B cell (primary cell): ENCODE measurements at regions not wholly inside any gene's neighbourhood (a gene's known extent, or its start where the extent isn't known, plus 50 kb on each side); places are given as distances from the start of the nearest gene placed in this dataset.
"Not testable (repeated sequence)": the region's sequence is repeated elsewhere in the genome, so short reads cannot be mapped to it uniquely, and the experiment has no call there.

ENCODE experiments used
- ATAC-seq: fragments of 200-7000 bp; cut with Tn5 transposase; one replicate; pipeline ENCODE4 v1.10.0; 2021; ENCODE audit warnings: low read depth, mild to moderate bottlenecking, moderate number of reproducible peaks, moderate library complexity
- CTCF ChIA-PET: fragments of 350-600 bp; sonication (Branson Sonifier 250); formaldehyde crosslinking; loops from one replicate; lab custom pipeline; 2021; ENCODE audit warnings: antibody characterized with exemption, inconsistent platforms; lab: Charles Lee
- POLR2A ChIA-PET: fragments of 350-600 bp; sonication (Branson Sonifier 250); formaldehyde crosslinking; loops from one replicate; lab custom pipeline; 2021; ENCODE audit warnings: antibody characterized with exemption; lab: Charles Lee
- DNase-seq: peaks from one replicate; pipeline ENCODE4 v3.0.0; 2013
- H2AFZ ChIP-seq: 2 replicates; pipeline ENCODE4 v1.6.1; 2012; ENCODE audit warnings: mild to moderate bottlenecking, low read depth, low read length; ENCODE audit not compliant: insufficient read depth, poor library complexity, severe bottlenecking
- H3K27ac ChIP-seq, 2 donors: 1 replicate in 1 of 2; 2 replicates in 1 of 2; pipeline ENCODE4 v1.5.1; 2012 to 2013; ENCODE audit warnings: low read length in 2 of 2, mild to moderate bottlenecking in 2 of 2, moderate library complexity in 1 of 2
- H3K27me3 ChIP-seq, 4 experiments: fragments of 200-600 bp in 1 of 4; sonication (generic) in 1 of 4; replicated peaks in 1 of 4; 1 replicate in 2 of 4; 2 replicates in 2 of 4; pipeline versions ENCODE4 v1.6.1 to v1.7.0; 2013 to 2016; ENCODE audit warnings: low read length in 3 of 4, mild to moderate bottlenecking in 2 of 4, mixed read lengths in 1 of 4, moderate library complexity in 1 of 4; ENCODE audit not compliant: insufficient read depth in 4 of 4, control insufficient read depth in 3 of 4; ENCODE audit errors: control extremely low read depth in 1 of 4
- H3K36me3 ChIP-seq, 2 experiments: replicated peaks in 1 of 2; 1 replicate in 1 of 2; 2 replicates in 1 of 2; pipeline versions ENCODE4 v1.6.1 to v1.7.1; 2013; ENCODE audit warnings: low read length in 1 of 2; ENCODE audit not compliant: insufficient read depth in 2 of 2, control insufficient read depth in 1 of 2; ENCODE audit errors: control extremely low read depth in 1 of 2, extremely low read depth in 1 of 2
- H3K4me1 ChIP-seq, 2 donors: fragments of 200-600 bp in 1 of 2; sonication (generic) in 1 of 2; 1 replicate in 1 of 2; 2 replicates in 1 of 2; pipeline versions ENCODE4 v1.5.1 to v1.6.1; 2013 to 2017; ENCODE audit warnings: low read length in 2 of 2; ENCODE audit not compliant: control insufficient read depth in 2 of 2, insufficient read depth in 2 of 2
- H3K4me2 ChIP-seq: replicated peaks from 2 replicates; pipeline ENCODE3; 2012; ENCODE audit warnings: mild to moderate bottlenecking, low read depth, low read length; ENCODE audit not compliant: poor library complexity, severe bottlenecking
- H3K4me3 ChIP-seq, 5 experiments: fragments of 200-600 bp in 1 of 5; sonication (generic) in 1 of 5; 1 replicate in 3 of 5; 2 replicates in 2 of 5; pipeline versions ENCODE4 v1.5.1 to v1.7.0; 2011 to 2016; ENCODE audit warnings: low read length in 4 of 5, mild to moderate bottlenecking in 4 of 5, low read depth in 2 of 5, control low read depth in 1 of 5, moderate library complexity in 1 of 5; ENCODE audit not compliant: insufficient read depth in 1 of 5; ENCODE audit errors: control extremely low read depth in 1 of 5, extremely low read depth in 1 of 5
- H3K79me2 ChIP-seq: fragments of 200-600 bp; sonication (generic); one replicate; pipeline ENCODE4 v1.6.0; 2016; ENCODE audit warnings: low read length; ENCODE audit not compliant: control insufficient read depth, insufficient read depth
- H3K9ac ChIP-seq: fragments of 200-600 bp; sonication (generic); 2 replicates; pipeline ENCODE4 v1.6.1; 2017; ENCODE audit warnings: mild to moderate bottlenecking, low read length, moderate library complexity
- H3K9me3 ChIP-seq, 3 donors: one replicate each; pipeline versions ENCODE4 v1.6.1 to v1.7.1; 2013; ENCODE audit warnings: low read length in 2 of 3; ENCODE audit not compliant: control insufficient read depth in 2 of 3, insufficient read depth in 1 of 3; ENCODE audit errors: control extremely low read depth in 1 of 3
- H4K20me1 ChIP-seq: 2 replicates; pipeline ENCODE4 v1.6.0; 2012; ENCODE audit warnings: mild to moderate bottlenecking, low read length; ENCODE audit not compliant: insufficient read depth, control insufficient read depth, poor library complexity, severe bottlenecking
- H3K27ac Mint-ChIP-seq: one replicate; pipeline ENCODE4 v1.8.0; 2021; ENCODE audit warnings: mixed read lengths
- H3K27me3 Mint-ChIP-seq: one replicate; pipeline ENCODE4 v1.8.0; 2021; ENCODE audit warnings: mixed read lengths
- H3K4me1 Mint-ChIP-seq: one replicate; pipeline ENCODE4 v1.8.0; 2021; ENCODE audit warnings: mixed read lengths
- H3K4me3 Mint-ChIP-seq: one replicate; pipeline ENCODE4 v1.8.0; 2021; ENCODE audit warnings: mixed read lengths
- H3K9me3 Mint-ChIP-seq: one replicate; pipeline ENCODE4 v1.8.0; 2022; ENCODE audit warnings: mixed read lengths; ENCODE audit not compliant: insufficient read depth
- WGBS: methylation state at CpG from one replicate; pipeline ENCODE4 v1.1.5; 2013; ENCODE audit warnings: missing lambda C conversion rate; ENCODE audit not compliant: insufficient coverage; 5-methylcytosine and 5-hydroxymethylcytosine counted together
- intact Hi-C: fragments of 100-400 bp; cut with micrococcal nuclease; formaldehyde crosslinking; loops from one replicate; pipeline ENCODE4 v1.10.0; 2022

DNA sequence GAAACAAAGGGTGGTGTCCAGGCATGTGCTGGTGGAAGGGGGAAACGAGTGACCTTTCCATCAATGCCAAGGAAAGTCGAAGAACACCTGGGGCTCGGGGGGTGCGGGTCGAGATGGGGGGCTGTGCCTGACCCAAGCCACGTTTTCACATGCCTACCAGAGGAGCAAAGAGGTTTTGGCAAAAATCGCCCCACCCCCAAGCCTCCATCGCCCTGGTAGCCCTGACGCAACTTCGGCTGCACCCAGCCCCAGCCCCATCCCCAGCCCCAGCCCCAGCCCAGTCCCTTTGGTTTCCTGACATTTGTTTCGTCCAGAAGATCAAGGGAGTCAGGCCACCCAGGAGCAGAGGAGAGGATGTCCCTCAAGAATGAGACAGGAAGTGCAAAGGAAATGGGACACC is 133.8 kb upstream of the ANKRD20A1 start:
- intact Hi-C loops, result not testable (repeated sequence)

DNA sequence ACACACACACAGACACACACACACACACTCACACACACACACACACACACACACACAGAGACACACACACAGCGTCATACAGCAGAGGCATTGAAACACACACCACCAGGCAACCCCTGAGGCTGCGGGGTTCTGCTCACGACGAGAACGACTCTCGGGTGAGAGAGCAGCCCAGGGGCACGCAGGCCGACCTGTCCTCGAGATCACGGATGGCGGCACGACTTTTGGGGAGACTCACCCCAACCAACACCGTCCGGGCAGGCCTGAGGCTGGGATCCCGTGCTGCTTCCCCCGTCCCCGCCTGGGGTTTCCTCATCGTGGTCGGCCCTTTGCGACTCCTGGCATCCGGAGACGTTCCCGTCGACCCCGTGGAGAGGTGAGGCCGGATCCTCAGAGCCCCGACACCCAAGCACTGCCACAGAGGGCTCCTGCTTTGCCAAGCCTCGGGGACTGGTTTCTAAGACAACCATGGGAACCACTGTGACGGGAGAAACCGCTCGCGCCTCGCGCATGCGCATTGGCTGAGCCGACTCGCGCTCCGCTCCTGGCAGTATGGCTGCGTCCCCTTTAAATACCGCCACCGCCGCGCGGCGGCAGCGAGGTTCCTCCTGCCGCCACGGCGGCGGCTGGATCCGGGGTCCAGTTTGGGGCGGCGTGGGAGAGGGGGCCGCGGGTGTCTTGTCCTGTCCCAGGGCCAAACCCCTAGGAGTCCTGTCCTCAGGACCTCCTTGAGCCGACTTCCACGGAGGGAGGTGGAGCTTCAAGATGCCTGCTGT is 132.3 kb upstream of the ANKRD20A1 start:
- no CpG with 5 or more reads among the region's 58 CpGs for WGBS
- DNase-seq, H3K27ac Mint-ChIP-seq: not testable (repeated sequence)

More for the DNA sequence above, 133.8 kb upstream of the ANKRD20A1 start:
- H3K4me2 ChIP-seq, DNase-seq, H3K27ac Mint-ChIP-seq, H3K9me3 Mint-ChIP-seq, H3K4me1 Mint-ChIP-seq, H3K4me1 ChIP-seq, H3K79me2 ChIP-seq, H3K9me3 ChIP-seq, H3K36me3 ChIP-seq, H4K20me1 ChIP-seq, H3K4me3 ChIP-seq, H3K27ac ChIP-seq, H3K4me3 Mint-ChIP-seq, H3K9ac ChIP-seq, CTCF ChIA-PET, POLR2A ChIA-PET, H2AFZ ChIP-seq, ATAC-seq, H3K27me3 ChIP-seq, H3K27me3 Mint-ChIP-seq: not testable (repeated sequence)
- WGBS, result no CpG with 5 or more reads among the region's 11 CpGs

DNA sequence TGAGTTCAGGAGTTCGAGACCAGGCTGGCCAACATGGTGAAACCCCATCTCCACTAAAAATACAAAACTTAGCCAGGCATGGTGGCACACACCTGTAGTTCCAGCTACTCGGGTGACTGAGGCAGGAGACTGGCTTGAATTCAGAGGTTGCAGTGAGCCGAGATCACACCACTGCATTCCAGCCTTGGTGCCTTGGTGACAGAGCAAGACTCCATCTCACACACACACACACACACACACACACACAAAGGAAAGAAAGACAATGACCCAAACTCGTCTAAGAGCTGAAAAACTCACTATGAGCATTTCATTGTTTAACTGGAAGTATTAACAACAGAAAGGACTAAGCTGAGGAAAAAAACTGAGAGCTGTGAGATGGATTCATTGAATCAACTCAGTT is 95.6 kb upstream of the ANKRD20A1 start:
- intact Hi-C loops, H3K9me3 ChIP-seq, H3K27ac ChIP-seq, POLR2A ChIA-PET, H3K27ac Mint-ChIP-seq, H3K4me3 Mint-ChIP-seq, ATAC-seq, H3K36me3 ChIP-seq, H3K9ac ChIP-seq, H3K27me3 ChIP-seq, H3K9me3 Mint-ChIP-seq, CTCF ChIA-PET, H3K27me3 Mint-ChIP-seq, H3K79me2 ChIP-seq, H4K20me1 ChIP-seq, H3K4me2 ChIP-seq, H2AFZ ChIP-seq, H3K4me1 ChIP-seq, H3K4me3 ChIP-seq, DNase-seq, H3K4me1 Mint-ChIP-seq: not testable (repeated sequence)
- no CpG with 5 or more reads among the region's 4 CpGs for WGBS

More for the DNA sequence above, 132.3 kb upstream of the ANKRD20A1 start:
- H3K9ac ChIP-seq, H3K4me2 ChIP-seq, intact Hi-C loops, CTCF ChIA-PET, H3K27me3 Mint-ChIP-seq, POLR2A ChIA-PET, H4K20me1 ChIP-seq, H3K79me2 ChIP-seq, H3K27ac ChIP-seq, H3K9me3 Mint-ChIP-seq, H3K4me3 Mint-ChIP-seq, H2AFZ ChIP-seq, H3K36me3 ChIP-seq, H3K27me3 ChIP-seq, H3K4me1 ChIP-seq, H3K4me1 Mint-ChIP-seq, H3K9me3 ChIP-seq: not testable (repeated sequence)
- ATAC-seq, result peak; percentile 72
- peak overlapping the region in 1 of 5 experiments; percentile 17 for H3K4me3 ChIP-seq

DNA sequence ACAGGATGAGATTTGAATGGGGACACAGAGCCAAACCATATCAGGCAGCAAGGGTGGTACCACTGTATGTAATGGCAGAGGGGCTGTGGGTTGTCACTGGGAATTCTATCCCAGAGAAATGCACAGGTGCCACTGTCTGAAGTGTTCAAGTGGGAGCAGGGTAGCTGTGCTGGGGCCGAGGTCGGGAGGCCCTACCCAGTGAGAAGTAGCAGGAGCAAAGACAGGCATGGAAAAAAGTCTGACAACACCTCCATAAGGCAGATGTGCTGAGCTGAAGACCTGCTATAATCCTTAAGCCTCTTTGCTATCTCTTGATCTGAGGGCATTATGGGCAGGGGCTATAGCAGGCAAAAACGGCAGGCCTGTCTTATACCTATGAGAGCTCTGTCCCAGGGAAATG is 86.9 kb upstream of the ANKRD20A1 start:
- H3K27ac ChIP-seq, intact Hi-C loops, H3K79me2 ChIP-seq, DNase-seq, H3K27ac Mint-ChIP-seq, H3K4me3 Mint-ChIP-seq, H3K9me3 Mint-ChIP-seq, H3K4me3 ChIP-seq, H3K27me3 Mint-ChIP-seq, H3K9me3 ChIP-seq, CTCF ChIA-PET, H2AFZ ChIP-seq, H3K27me3 ChIP-seq, ATAC-seq, POLR2A ChIA-PET, H3K9ac ChIP-seq, H3K4me2 ChIP-seq, H3K4me1 ChIP-seq, H3K4me1 Mint-ChIP-seq, H4K20me1 ChIP-seq, H3K36me3 ChIP-seq: not testable (repeated sequence)
- no CpG with 5 or more reads among the region's 3 CpGs for WGBS
